ENCODE measurements at regions not wholly inside any gene's neighbourhood (a gene's known extent, or its start where the extent isn't known, plus 50 kb on each side); places are given as distances from the start of the nearest gene placed in this dataset.

- Mint-ChIP-seq H3K27ac (no peak overlapping the region), H3K36me3 (no peaks in the 10 kb centered on the region), H3K4me3 (no peak overlapping the region), H3K4me1 (no peaks in the 10 kb centered on the region), H3K27me3 (peaks cover 0 to 2% (median 0%) of the 10 kb centered on the region in 5 donors), H3K9me3 (peaks cover 0 to 27% (median 10%) of the 10 kb centered on the region in 9 donors)
- POLR2A ChIA-PET: no interaction called here
- ATAC-seq (no peak), DNase-seq (no peak)
Observed at GRCh38 chr3:161798016-161798415, 301.4 kb downstream of the OTOL1 start.

- ATAC-seq: no peak
- Mint-ChIP-seq H3K27ac (no peak overlapping the region), H3K4me1 (no peaks in the 10 kb centered on the region), H3K4me3 (no peak overlapping the region), H3K9me3 (peaks cover 0 to 27% (median 10%) of the 10 kb centered on the region in 9 donors), H3K27me3 (peaks cover 0 to 2% (median 0%) of the 10 kb centered on the region in 5 donors), H3K36me3 (no peaks in the 10 kb centered on the region)
- POLR2A ChIA-PET: no interaction called here
- no peak for DNase-seq
Observed at GRCh38 chr3:161800985-161801559, 304.5 kb downstream of the OTOL1 start.

- no peak for DNase-seq
- POLR2A ChIA-PET: no interaction called here
- ATAC-seq: no peak
Observed at GRCh38 chr3:161818106-161818505, 321.5 kb downstream of the OTOL1 start.

GRCh38 chr3:161821591-161821990 is 325.0 kb downstream of the OTOL1 start:
- DNase-seq (no peak), ATAC-seq (no peak)
- H3K36me3 Mint-ChIP-seq: no peaks in the 10 kb centered on the region
- POLR2A ChIA-PET: no interaction called here
- H3K27ac Mint-ChIP-seq: no peak overlapping the region
- H3K9me3 Mint-ChIP-seq: peaks cover 0 to 2% (median 0%) of the 10 kb centered on the region in 9 donors
- H3K4me1 Mint-ChIP-seq: no peaks in the 10 kb centered on the region
- H3K27me3 Mint-ChIP-seq: no peaks in the 10 kb centered on the region
- H3K4me3 Mint-ChIP-seq: no peak overlapping the region

More at GRCh38 chr3:161818106-161818505, 321.5 kb downstream of the OTOL1 start:
- peaks cover 0 to 8% (median 0%) of the 10 kb centered on the region in 9 donors for H3K9me3 Mint-ChIP-seq
- no peaks in the 10 kb centered on the region for H3K4me1 Mint-ChIP-seq
- H3K27me3 Mint-ChIP-seq: no peaks in the 10 kb centered on the region
- H3K27ac Mint-ChIP-seq: no peak overlapping the region
- no peak overlapping the region for H3K4me3 Mint-ChIP-seq
- H3K36me3 Mint-ChIP-seq: no peaks in the 10 kb centered on the region

GRCh38 chr3:161822291-161822690 is 325.7 kb downstream of the OTOL1 start:
- Mint-ChIP-seq H3K27me3 (no peaks in the 10 kb centered on the region), H3K4me1 (no peaks in the 10 kb centered on the region), H3K36me3 (no peaks in the 10 kb centered on the region)

GRCh38 chr3:161823910-161824309 is 327.3 kb downstream of the OTOL1 start:
- no peaks in the 10 kb centered on the region for H3K4me1 Mint-ChIP-seq
- no peaks in the 10 kb centered on the region for H3K27me3 Mint-ChIP-seq
- peaks cover 0 to 5% (median 0%) of the 10 kb centered on the region in 9 donors for H3K9me3 Mint-ChIP-seq
- no peak overlapping the region for H3K4me3 Mint-ChIP-seq
- POLR2A ChIA-PET: no interaction called here
- ATAC-seq (no peak), DNase-seq (no peak)
- H3K36me3 Mint-ChIP-seq: no peaks in the 10 kb centered on the region
- H3K27ac Mint-ChIP-seq: no peak overlapping the region

More at GRCh38 chr3:161822291-161822690, 325.7 kb downstream of the OTOL1 start:
- Mint-ChIP-seq H3K27ac (no peak overlapping the region), H3K9me3 (peaks cover 0 to 2% (median 0%) of the 10 kb centered on the region in 9 donors), H3K4me3 (no peak overlapping the region)
- DNase-seq: no peak
- ATAC-seq: no peak
- POLR2A ChIA-PET: no interaction called here

- no peaks in the 10 kb centered on the region for H3K4me1 Mint-ChIP-seq
- peaks cover 0 to 12% (median 0%) of the 10 kb centered on the region in 9 donors for H3K9me3 Mint-ChIP-seq
- DNase-seq (no peak), ATAC-seq (no peak)
- H3K27me3 Mint-ChIP-seq: no peaks in the 10 kb centered on the region
- POLR2A ChIA-PET: no interaction called here
- no peaks in the 10 kb centered on the region for H3K36me3 Mint-ChIP-seq
- no peak overlapping the region for H3K27ac Mint-ChIP-seq
- H3K4me3 Mint-ChIP-seq: no peak overlapping the region
Observed at GRCh38 chr3:161838021-161838420, 341.4 kb downstream of the OTOL1 start.

- Mint-ChIP-seq H3K9me3 (peaks cover 0 to 4% (median 0%) of the 10 kb centered on the region in 9 donors), H3K36me3 (no peaks in the 10 kb centered on the region), H3K27ac (no peak overlapping the region), H3K27me3 (no peaks in the 10 kb centered on the region), H3K4me1 (no peaks in the 10 kb centered on the region), H3K4me3 (no peak overlapping the region)
- ATAC-seq (no peak), DNase-seq (no peak)
- POLR2A ChIA-PET: no interaction called here
Observed at GRCh38 chr3:161848376-161848775, 351.8 kb downstream of the OTOL1 start.

- Mint-ChIP-seq H3K4me1 (no peaks in the 10 kb centered on the region), H3K27ac (no peak overlapping the region), H3K36me3 (no peaks in the 10 kb centered on the region), H3K4me3 (no peak overlapping the region), H3K27me3 (no peaks in the 10 kb centered on the region), H3K9me3 (peaks cover 0 to 6% (median 0%) of the 10 kb centered on the region in 9 donors)
- POLR2A ChIA-PET: no interaction called here
- ATAC-seq (no peak), DNase-seq (peak in 1 of 10 donors; percentile 4)
Observed at GRCh38 chr3:161851941-161852566, 355.4 kb downstream of the OTOL1 start.

GRCh38 chr3:161852744-161853143 is 356.1 kb downstream of the OTOL1 start:
- Mint-ChIP-seq H3K9me3 (peaks cover 0 to 6% (median 0%) of the 10 kb centered on the region in 9 donors), H3K27ac (no peak overlapping the region), H3K4me3 (no peak overlapping the region), H3K27me3 (no peaks in the 10 kb centered on the region), H3K4me1 (no peaks in the 10 kb centered on the region), H3K36me3 (no peaks in the 10 kb centered on the region)
- ATAC-seq: no peak
- DNase-seq: no peak
- POLR2A ChIA-PET: no interaction called here

- no peak overlapping the region for H3K27ac Mint-ChIP-seq
- no peak overlapping the region for H3K4me3 Mint-ChIP-seq
Observed at GRCh38 chr3:161854232-161854771, 357.7 kb downstream of the OTOL1 start.

GRCh38 chr3:161859057-161859456 is 362.4 kb downstream of the OTOL1 start:
- no peak for DNase-seq
- Mint-ChIP-seq H3K4me3 (no peak overlapping the region), H3K27ac (no peak overlapping the region), H3K9me3 (peaks cover 0 to 2% (median 0%) of the 10 kb centered on the region in 9 donors), H3K4me1 (no peaks in the 10 kb centered on the region), H3K36me3 (no peaks in the 10 kb centered on the region), H3K27me3 (no peaks in the 10 kb centered on the region)
- POLR2A ChIA-PET: no interaction called here
- ATAC-seq: no peak

More at GRCh38 chr3:161854232-161854771, 357.7 kb downstream of the OTOL1 start:
- Mint-ChIP-seq H3K36me3 (no peaks in the 10 kb centered on the region), H3K27me3 (no peaks in the 10 kb centered on the region), H3K4me1 (no peaks in the 10 kb centered on the region), H3K9me3 (peaks cover 0 to 6% (median 0%) of the 10 kb centered on the region in 9 donors)
- ATAC-seq (no peak), DNase-seq (no peak)
- POLR2A ChIA-PET: no interaction called here

- H3K9me3 Mint-ChIP-seq: peaks cover 0 to 2% (median 0%) of the 10 kb centered on the region in 9 donors
- H3K36me3 Mint-ChIP-seq: no peaks in the 10 kb centered on the region
- H3K27me3 Mint-ChIP-seq: no peaks in the 10 kb centered on the region
- no peak overlapping the region for H3K4me3 Mint-ChIP-seq
- POLR2A ChIA-PET: no interaction called here
- DNase-seq: no peak
- no peak for ATAC-seq
- H3K4me1 Mint-ChIP-seq: no peaks in the 10 kb centered on the region
- no peak overlapping the region for H3K27ac Mint-ChIP-seq
Observed at GRCh38 chr3:161859865-161860450, 363.4 kb downstream of the OTOL1 start.

Measured in naive thymus-derived CD8-positive, alpha-beta T cell (primary cell).